DOHH2 (cell line): ENCODE measurements at regions not wholly inside any gene's neighbourhood (a gene's known extent, or its start where the extent isn't known, plus 50 kb on each side); places are given as distances from the start of the nearest gene placed in this dataset.

ENCODE experiments used
- H3F3A ChIP-seq: fragments of 200-600 bp; sonication (generic), shearing (Covaris generic); 2 replicates; pipeline ENCODE4 v1.6.0; 2016; ENCODE audit warnings: antibody characterized with exemption, mild to moderate bottlenecking; ENCODE audit not compliant: control insufficient read depth, insufficient read depth
- H3K27ac ChIP-seq: fragments of 200-600 bp; sonication (generic); 2 replicates; pipeline ENCODE4 v1.5.1; 2014; ENCODE audit warnings: low read depth, mild to moderate bottlenecking, low read length, moderate library complexity
- H3K27me3 ChIP-seq: fragments of 200-600 bp; sonication (generic); 2 replicates; pipeline ENCODE4 v1.6.1; 2014; ENCODE audit warnings: mild to moderate bottlenecking, low read length, mixed read lengths; ENCODE audit not compliant: control insufficient read depth
- H3K36me3 ChIP-seq: fragments of 200-600 bp; sonication (generic); 2 replicates; pipeline ENCODE4 v1.6.1; 2014; ENCODE audit warnings: mild to moderate bottlenecking, low read length, moderate library complexity, mixed read lengths; ENCODE audit not compliant: control insufficient read depth
- H3K4me1 ChIP-seq: fragments of 200-600 bp; sonication (generic); 2 replicates; pipeline ENCODE4 v1.6.1; 2014; ENCODE audit warnings: mild to moderate bottlenecking, low read length, mixed read lengths; ENCODE audit not compliant: control insufficient read depth
- H3K4me2 ChIP-seq: fragments of 200-600 bp; sonication (generic); 2 replicates; pipeline ENCODE4 v1.6.0; 2014; ENCODE audit warnings: mild to moderate bottlenecking, low read length, moderate library complexity
- H3K4me3 ChIP-seq: fragments of 200-600 bp; sonication (generic); 2 replicates; pipeline ENCODE4 v1.5.1; 2014; ENCODE audit warnings: mild to moderate bottlenecking, low read length, mixed read lengths
- H3K79me2 ChIP-seq: fragments of 200-600 bp; sonication (generic); 2 replicates; pipeline ENCODE4 v1.6.1; 2014; ENCODE audit warnings: mild to moderate bottlenecking, low read length, mixed read lengths; ENCODE audit not compliant: control insufficient read depth
- H3K9me2 ChIP-seq: fragments of 200-600 bp; sonication (generic); replicated peaks from 2 replicates; pipeline ENCODE4 v1.6.1; 2014; ENCODE audit warnings: mild to moderate bottlenecking, low read length, mixed read lengths; ENCODE audit not compliant: control insufficient read depth
- H3K9me3 ChIP-seq: fragments of 200-600 bp; sonication (generic); 2 replicates; pipeline ENCODE4 v1.6.1; 2014; ENCODE audit warnings: antibody characterized with exemption, low read length, mixed read lengths; ENCODE audit not compliant: control insufficient read depth, insufficient read depth
- H4K20me1 ChIP-seq: fragments of 200-600 bp; sonication (generic); 2 replicates; pipeline ENCODE4 v1.6.0; 2014; ENCODE audit warnings: low read depth, mild to moderate bottlenecking, antibody characterized with exemption, low read length, moderate library complexity; ENCODE audit not compliant: control insufficient read depth, insufficient read depth
- EZH2phosphoT487 ChIP-seq: fragments of 200-600 bp; sonication (generic); IDR thresholded peaks from 2 replicates; pipeline ENCODE4 v1.6.1; 2017; ENCODE audit warnings: borderline replicate concordance, mild to moderate bottlenecking, antibody characterized with exemption, low read length, moderate library complexity, mixed read lengths
- TF ChIP-seq, protein P1 (sequence below): fragments of 200-600 bp; sonication (generic); IDR thresholded peaks from one replicate; pipeline ENCODE4 v1.5.1; 2014; ENCODE audit warnings: antibody characterized with exemption, mild to moderate bottlenecking, low read depth, low read length; ENCODE audit not compliant: poor library complexity, severe bottlenecking

- H3K9me3 ChIP-seq: no peaks in the 10 kb centered on the region
- H3K4me3 ChIP-seq: no peak overlapping the region
- H3K27ac ChIP-seq: no peak overlapping the region
- H3K79me2 ChIP-seq: no peaks in the 10 kb centered on the region
- H3K27me3 ChIP-seq: no peaks in the 10 kb centered on the region
- no peaks in the 10 kb centered on the region for H3F3A ChIP-seq
- H3K36me3 ChIP-seq: no peaks in the 10 kb centered on the region
- no peaks in the 10 kb centered on the region for H4K20me1 ChIP-seq
- H3K4me2 ChIP-seq: no peak overlapping the region
- no peaks in the 10 kb centered on the region for H3K9me2 ChIP-seq
- TF ChIP-seq, protein P1, sequence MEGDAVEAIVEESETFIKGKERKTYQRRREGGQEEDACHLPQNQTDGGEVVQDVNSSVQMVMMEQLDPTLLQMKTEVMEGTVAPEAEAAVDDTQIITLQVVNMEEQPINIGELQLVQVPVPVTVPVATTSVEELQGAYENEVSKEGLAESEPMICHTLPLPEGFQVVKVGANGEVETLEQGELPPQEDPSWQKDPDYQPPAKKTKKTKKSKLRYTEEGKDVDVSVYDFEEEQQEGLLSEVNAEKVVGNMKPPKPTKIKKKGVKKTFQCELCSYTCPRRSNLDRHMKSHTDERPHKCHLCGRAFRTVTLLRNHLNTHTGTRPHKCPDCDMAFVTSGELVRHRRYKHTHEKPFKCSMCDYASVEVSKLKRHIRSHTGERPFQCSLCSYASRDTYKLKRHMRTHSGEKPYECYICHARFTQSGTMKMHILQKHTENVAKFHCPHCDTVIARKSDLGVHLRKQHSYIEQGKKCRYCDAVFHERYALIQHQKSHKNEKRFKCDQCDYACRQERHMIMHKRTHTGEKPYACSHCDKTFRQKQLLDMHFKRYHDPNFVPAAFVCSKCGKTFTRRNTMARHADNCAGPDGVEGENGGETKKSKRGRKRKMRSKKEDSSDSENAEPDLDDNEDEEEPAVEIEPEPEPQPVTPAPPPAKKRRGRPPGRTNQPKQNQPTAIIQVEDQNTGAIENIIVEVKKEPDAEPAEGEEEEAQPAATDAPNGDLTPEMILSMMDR: no peak
- no peak for TF ChIP-seq EZH2phosphoT487
- no peaks in the 10 kb centered on the region for H3K4me1 ChIP-seq
These were observed 184.5 kb downstream of the CHRM3 start for GRCh38 chr1:239570878-239571277.

DNA sequence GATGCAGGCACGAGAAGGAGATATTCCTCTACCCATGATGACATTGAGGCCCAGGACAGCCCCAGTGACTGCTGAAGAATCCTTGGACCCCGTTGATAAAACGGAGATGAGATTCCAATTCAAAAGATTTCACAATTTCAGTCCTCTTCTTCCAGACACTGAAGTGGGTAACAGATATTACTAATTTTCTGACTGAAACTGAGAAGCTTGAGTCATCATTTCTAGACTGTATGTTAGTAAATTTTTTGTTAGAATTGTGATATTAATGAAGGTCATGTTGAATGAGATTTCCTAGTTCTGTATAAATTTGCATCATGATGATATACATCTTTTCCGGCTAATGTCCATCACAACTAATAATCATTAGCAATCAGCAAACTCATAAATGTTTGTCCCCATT lies 185.8 kb downstream of the CHRM3 start:
- Histone ChIP-seq H3K9me3 (no peaks in the 10 kb centered on the region), H3K27ac (no peak overlapping the region), H3K4me2 (no peak overlapping the region), H3K4me3 (no peak overlapping the region), H4K20me1 (no peaks in the 10 kb centered on the region), H3F3A (no peaks in the 10 kb centered on the region), H3K27me3 (no peaks in the 10 kb centered on the region), H3K9me2 (no peaks in the 10 kb centered on the region), H3K79me2 (no peaks in the 10 kb centered on the region), H3K36me3 (no peaks in the 10 kb centered on the region), H3K4me1 (no peaks in the 10 kb centered on the region)
- no peak for TF ChIP-seq EZH2phosphoT487
- TF ChIP-seq, protein P1: no peak

DNA sequence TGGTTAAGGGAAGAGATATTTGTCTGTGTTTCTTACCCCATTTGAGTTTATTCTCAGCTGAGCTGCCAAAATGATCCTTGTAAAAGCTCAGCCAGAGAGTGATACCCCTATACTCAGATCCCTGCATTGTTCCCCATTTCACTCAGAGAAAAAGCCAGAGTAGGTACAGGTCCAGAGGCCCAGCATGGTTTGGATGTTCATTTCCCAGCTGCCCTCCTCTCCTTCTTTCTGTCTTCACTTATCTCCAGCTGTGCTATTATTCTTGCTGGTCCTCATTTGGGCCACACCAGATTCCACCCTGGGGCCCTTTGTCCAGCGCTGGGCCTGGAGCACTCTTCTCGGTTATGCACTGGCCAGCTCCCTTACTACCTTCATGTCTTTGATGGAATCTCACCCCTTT lies 187.7 kb downstream of the CHRM3 start:
- Histone ChIP-seq H3K4me1 (no peaks in the 10 kb centered on the region), H3K27ac (no peak overlapping the region), H3K79me2 (no peaks in the 10 kb centered on the region), H3F3A (no peaks in the 10 kb centered on the region), H3K9me3 (no peaks in the 10 kb centered on the region), H3K4me3 (no peak overlapping the region), H3K36me3 (no peaks in the 10 kb centered on the region), H3K27me3 (no peaks in the 10 kb centered on the region), H4K20me1 (no peaks in the 10 kb centered on the region), H3K4me2 (no peak overlapping the region), H3K9me2 (no peaks in the 10 kb centered on the region)
- TF ChIP-seq, protein P1: no peak
- no peak for TF ChIP-seq EZH2phosphoT487

DNA sequence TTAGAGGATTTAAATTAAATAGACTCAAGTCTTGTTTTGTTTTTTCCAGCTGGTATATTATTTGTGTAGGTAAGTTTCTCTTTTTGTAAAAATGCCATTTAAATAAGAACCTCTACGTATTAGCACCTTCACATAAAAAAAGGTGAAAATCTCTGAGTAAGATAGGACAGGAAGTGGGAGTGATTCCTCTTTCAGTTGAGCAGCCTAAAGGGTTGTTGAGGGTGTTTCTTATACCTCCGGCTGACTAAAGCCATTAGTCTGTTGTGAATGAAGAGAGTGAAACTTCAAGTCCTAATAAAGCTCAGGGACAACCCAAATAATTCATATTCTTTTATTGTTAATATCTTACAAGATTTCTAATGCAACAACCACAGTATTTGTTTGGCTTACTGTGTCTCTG lies 188.7 kb downstream of the CHRM3 start:
- no peak overlapping the region for H3K27ac ChIP-seq
- TF ChIP-seq EZH2phosphoT487: no peak
- TF ChIP-seq, protein P1: no peak
- H3K4me2 ChIP-seq: no peak overlapping the region
- H3K9me2 ChIP-seq: no peaks in the 10 kb centered on the region
- no peaks in the 10 kb centered on the region for H3K79me2 ChIP-seq
- H3K36me3 ChIP-seq: no peaks in the 10 kb centered on the region
- no peaks in the 10 kb centered on the region for H3K9me3 ChIP-seq
- no peak overlapping the region for H3K4me3 ChIP-seq
- no peaks in the 10 kb centered on the region for H4K20me1 ChIP-seq
- H3F3A ChIP-seq: no peaks in the 10 kb centered on the region
- H3K27me3 ChIP-seq: no peaks in the 10 kb centered on the region
- no peaks in the 10 kb centered on the region for H3K4me1 ChIP-seq
